ENCODE measurements at regions not wholly inside any gene's neighbourhood (a gene's known extent, or its start where the extent isn't known, plus 50 kb on each side); places are given as distances from the start of the nearest gene placed in this dataset.
"Not testable (repeated sequence)": the region's sequence is repeated elsewhere in the genome, so short reads cannot be mapped to it uniquely, and the experiment has no call there.

- DNase-seq (ENCODE audit: low read depth): no peak
- TF ChIP-seq MYC (IDR thresholded peaks at IDR 0.05; ENCODE audit: low read depth, low read length): no peak
- no peak for TF ChIP-seq CTCF (IDR thresholded peaks at IDR 0.05; ENCODE audit: low read depth, low read length)
- no peak for TF ChIP-seq MAX (IDR thresholded peaks at IDR 0.05; ENCODE audit: low read depth, low read length)
- TF ChIP-seq POLR2A (IDR thresholded peaks at IDR 0.05; ENCODE audit: extremely low read depth, insufficient read length): no peak
- no peak overlapping the region for H3K4me3 ChIP-seq (ENCODE audit: low read depth, low read length)
These were observed 294.6 kb upstream of the PRICKLE1 start for GRCh38 chr12:42884116-42884515.

- TF ChIP-seq MAX (IDR thresholded peaks at IDR 0.05; ENCODE audit: low read depth, low read length): no peak
- no peak for TF ChIP-seq CTCF (IDR thresholded peaks at IDR 0.05; ENCODE audit: low read depth, low read length)
- TF ChIP-seq POLR2A (IDR thresholded peaks at IDR 0.05; ENCODE audit: extremely low read depth, insufficient read length): no peak
- H3K4me3 ChIP-seq (ENCODE audit: low read depth, low read length): no peak overlapping the region
- DNase-seq (ENCODE audit: low read depth): no peak
These were observed 283.9 kb upstream of the PRICKLE1 start for GRCh38 chr12:42873401-42873800.

GRCh38 chr12:42871816-42872215 lies 282.3 kb upstream of the PRICKLE1 start:
- no peak for DNase-seq (ENCODE audit: low read depth)
- no peak overlapping the region for H3K4me3 ChIP-seq (ENCODE audit: low read depth, low read length)
- TF ChIP-seq CTCF (IDR thresholded peaks at IDR 0.05; ENCODE audit: low read depth, low read length) (no peak), POLR2A (IDR thresholded peaks at IDR 0.05; ENCODE audit: extremely low read depth, insufficient read length) (no peak), MYC (IDR thresholded peaks at IDR 0.05; ENCODE audit: low read depth, low read length) (no peak), MAX (IDR thresholded peaks at IDR 0.05; ENCODE audit: low read depth, low read length) (no peak)

GRCh38 chr12:42868291-42868690 lies 278.7 kb upstream of the PRICKLE1 start:
- no peak overlapping the region for H3K4me3 ChIP-seq (ENCODE audit: low read depth, low read length)
- no peak for DNase-seq (ENCODE audit: low read depth)
- no peak for TF ChIP-seq POLR2A (IDR thresholded peaks at IDR 0.05; ENCODE audit: extremely low read depth, insufficient read length)
- TF ChIP-seq CTCF (IDR thresholded peaks at IDR 0.05; ENCODE audit: low read depth, low read length): no peak
- TF ChIP-seq MAX (IDR thresholded peaks at IDR 0.05; ENCODE audit: low read depth, low read length): no peak
- no peak for TF ChIP-seq MYC (IDR thresholded peaks at IDR 0.05; ENCODE audit: low read depth, low read length)

- DNase-seq (ENCODE audit: low read depth): no peak
- no peak overlapping the region for H3K4me3 ChIP-seq (ENCODE audit: low read depth, low read length)
- TF ChIP-seq POLR2A (IDR thresholded peaks at IDR 0.05; ENCODE audit: extremely low read depth, insufficient read length): no peak
- TF ChIP-seq MYC (IDR thresholded peaks at IDR 0.05; ENCODE audit: low read depth, low read length): no peak
These were observed 275.7 kb upstream of the PRICKLE1 start for GRCh38 chr12:42865282-42865681.

GRCh38 chr12:42862055-42862454 lies 272.5 kb upstream of the PRICKLE1 start:
- TF ChIP-seq POLR2A (IDR thresholded peaks at IDR 0.05; ENCODE audit: extremely low read depth, insufficient read length) (no peak), MAX (IDR thresholded peaks at IDR 0.05; ENCODE audit: low read depth, low read length) (no peak), MYC (IDR thresholded peaks at IDR 0.05; ENCODE audit: low read depth, low read length) (no peak), CTCF (IDR thresholded peaks at IDR 0.05; ENCODE audit: low read depth, low read length) (no peak)
- no peak for DNase-seq (ENCODE audit: low read depth)
- H3K4me3 ChIP-seq (ENCODE audit: low read depth, low read length): no peak overlapping the region

- not testable (repeated sequence) for DNase-seq (ENCODE audit: low read depth); H3K4me3 ChIP-seq (ENCODE audit: low read depth, low read length)
These were observed 270.8 kb upstream of the PRICKLE1 start for GRCh38 chr12:42860331-42860730.
